ENCODE measurements at regions not wholly inside any gene's neighbourhood (a gene's known extent, or its start where the extent isn't known, plus 50 kb on each side); places are given as distances from the start of the nearest gene placed in this dataset.

GRCh38 chr20:61042506-61043385 lies 209.3 kb upstream of the CDH4 start:
- DNase-seq = no peak

DNA sequence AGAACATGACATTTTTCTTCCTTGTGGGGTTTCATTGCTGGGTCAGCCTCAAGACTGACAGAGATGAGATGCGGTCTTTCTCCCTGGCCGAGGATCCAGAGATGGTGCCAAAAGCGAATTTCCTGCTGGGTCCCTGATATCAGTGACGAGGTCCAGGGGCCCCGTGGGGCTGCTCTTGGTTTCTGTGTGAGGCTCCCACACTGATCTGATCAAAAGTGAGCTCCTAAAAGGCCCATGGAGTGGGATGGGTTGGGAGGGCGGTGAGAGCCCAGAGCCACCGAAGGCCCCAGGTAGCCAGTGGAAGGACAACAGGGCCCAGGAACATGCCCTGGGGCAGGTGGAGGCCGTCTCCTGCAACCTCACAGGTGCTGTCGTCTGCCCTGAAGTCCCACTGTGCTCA lies 208.4 kb upstream of the CDH4 start:
- no peak for DNase-seq

GRCh38 chr20:61044499-61044898 lies 207.6 kb upstream of the CDH4 start:
- no peak for DNase-seq

DNA sequence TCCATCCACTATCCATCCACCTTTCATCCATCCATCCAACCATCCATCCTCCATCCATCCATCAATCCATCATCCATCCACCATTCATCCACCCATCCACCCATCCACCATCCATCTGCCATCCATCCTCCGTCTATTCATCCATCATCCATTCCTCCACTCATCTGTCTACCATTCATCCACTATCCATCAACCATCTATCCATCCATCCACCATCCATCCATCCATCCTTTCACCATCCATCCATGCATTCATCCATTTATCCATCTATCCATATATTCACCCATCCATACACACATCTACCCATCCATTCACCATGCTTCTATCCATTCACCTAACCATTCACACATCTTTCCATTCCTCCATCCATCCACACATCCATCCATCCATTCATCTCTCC lies 207.0 kb upstream of the CDH4 start:
- no peak for DNase-seq

- no peak for DNase-seq
Measured at GRCh38 chr20:61045876-61046585, 206.0 kb upstream of the CDH4 start.

GRCh38 chr20:61046721-61047351 lies 205.2 kb upstream of the CDH4 start:
- DNase-seq = no peak

GRCh38 chr20:61047515-61047914 lies 204.5 kb upstream of the CDH4 start:
- DNase-seq = no peak

DNA sequence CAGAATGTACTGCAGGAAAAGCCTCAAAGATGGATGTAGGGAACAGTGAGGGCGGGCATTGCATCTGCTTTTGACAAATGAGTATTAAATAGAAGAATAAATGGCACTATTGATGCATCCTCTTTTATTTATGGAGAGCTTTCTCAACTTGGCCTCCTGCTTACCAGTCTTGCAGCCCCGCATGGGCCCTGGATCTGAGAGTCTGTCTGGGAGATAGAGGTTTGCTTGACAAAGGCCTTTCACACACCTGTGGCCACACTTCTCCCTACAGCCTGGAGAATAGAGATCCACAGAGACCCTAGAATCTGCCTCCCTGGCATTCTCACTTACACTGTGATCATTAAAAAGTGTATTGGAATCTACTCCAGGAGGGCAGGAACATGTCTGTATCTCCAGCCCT lies 203.8 kb upstream of the CDH4 start:
- DNase-seq = no peak

- DNase-seq = no peak
Measured at GRCh38 chr20:61049684-61050083, 202.4 kb upstream of the CDH4 start.

DNA sequence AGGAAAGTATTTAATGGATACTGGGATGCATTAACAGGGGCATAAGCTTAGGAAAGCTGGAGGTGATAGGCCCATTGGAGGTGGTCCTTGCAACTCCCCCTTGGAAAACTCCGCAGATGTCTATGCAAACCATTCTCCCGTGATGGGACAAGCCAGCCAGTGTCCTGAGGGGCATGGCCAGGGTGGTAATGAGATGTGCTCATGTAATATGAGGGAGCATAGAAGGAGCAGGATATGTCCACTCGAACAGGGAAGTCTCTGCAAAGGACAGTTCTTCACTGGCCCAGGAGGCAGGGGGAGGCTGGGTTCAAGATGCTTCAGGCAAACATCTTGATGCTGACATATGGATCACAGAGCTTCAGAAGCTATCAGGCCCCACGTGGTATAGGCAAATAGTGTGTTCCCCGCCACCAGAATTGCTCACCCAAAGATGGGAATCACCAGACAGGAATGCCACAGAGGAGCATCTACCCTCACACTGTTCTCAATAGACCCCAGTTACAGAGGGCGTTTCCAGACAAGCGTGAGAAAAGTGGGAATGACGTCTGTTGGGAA lies 201.6 kb upstream of the CDH4 start:
- DNase-seq = no peak

DNA sequence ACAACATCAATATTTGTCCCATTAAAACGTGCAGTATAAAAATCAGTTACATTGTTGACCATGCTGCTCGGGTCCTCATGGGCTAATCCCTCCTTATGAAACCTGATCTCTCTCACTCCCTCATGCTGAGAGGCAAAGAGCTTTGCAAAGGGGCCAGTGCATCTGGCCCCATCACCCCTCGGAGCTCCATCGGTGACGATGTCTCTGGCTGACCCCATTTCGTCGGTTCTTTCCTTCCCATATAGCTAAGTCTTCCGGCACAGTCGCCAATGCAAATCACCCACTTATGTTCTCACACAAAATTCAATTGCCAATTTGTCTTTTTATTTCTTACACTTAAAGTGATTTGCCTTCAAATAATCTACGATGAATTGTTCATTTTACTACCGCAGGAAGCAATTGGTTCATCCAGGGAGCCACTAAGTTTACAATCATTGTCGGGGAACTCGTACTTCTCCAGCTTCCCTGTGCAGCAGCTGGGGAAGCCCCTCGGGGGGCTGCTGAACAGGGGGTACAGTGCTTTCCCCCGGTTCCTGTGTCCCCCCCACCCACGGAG lies 199.8 kb upstream of the CDH4 start:
- DNase-seq = no peak

DNA sequence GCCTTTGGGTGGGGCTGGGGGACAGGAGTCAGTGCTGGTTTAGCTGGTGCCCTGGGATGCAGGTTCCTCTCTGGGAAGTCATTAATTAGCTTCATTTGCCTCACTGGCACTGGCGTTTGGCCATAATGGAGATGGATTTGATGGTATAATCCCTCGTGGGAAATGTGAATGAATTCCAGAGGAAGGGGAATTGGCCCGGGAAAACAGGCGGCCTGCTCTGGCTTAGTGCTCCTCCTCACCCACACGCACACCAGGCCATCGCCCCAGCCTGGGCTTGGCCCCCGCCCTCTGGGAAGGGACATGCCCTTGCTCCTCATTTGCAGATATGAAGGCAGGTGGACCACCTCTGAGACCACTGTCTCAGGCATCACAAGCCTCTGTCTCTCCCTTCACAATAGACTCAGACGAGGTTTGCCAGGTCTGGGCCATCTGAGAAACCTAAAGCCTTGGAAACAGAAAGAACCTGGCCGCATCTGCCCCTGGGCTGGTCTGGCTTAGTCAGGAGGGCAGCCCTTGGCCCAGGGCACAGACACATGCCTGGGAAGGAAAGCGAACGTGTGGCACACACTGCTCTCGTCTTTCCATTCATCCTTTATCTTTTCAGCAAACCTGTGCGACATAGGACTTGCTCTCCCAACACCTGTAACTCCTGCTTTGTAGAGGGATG lies 199.2 kb upstream of the CDH4 start:
- DNase-seq = no peak

DNA sequence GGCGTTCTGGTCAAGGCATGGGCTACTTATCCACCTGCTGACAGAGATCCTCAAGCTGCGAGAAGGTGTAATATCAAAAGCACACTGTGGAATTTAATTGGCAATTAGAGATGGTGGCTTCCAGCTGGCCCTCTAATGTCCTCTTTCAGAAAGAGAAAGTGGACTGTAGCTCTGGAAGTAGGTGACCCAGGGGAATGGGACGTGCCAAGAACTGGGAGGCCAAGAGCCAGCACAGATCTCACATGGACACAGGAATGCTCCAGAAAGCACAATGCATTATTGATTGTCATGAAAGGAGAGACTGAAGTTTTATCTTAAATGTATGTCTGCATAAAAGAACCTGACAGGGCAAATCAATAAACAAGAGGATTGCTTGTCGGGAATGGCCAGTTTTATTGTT lies 198.6 kb upstream of the CDH4 start:
- DNase-seq = no peak

GRCh38 chr20:61053889-61054288 lies 198.2 kb upstream of the CDH4 start:
- DNase-seq = no peak

DNA sequence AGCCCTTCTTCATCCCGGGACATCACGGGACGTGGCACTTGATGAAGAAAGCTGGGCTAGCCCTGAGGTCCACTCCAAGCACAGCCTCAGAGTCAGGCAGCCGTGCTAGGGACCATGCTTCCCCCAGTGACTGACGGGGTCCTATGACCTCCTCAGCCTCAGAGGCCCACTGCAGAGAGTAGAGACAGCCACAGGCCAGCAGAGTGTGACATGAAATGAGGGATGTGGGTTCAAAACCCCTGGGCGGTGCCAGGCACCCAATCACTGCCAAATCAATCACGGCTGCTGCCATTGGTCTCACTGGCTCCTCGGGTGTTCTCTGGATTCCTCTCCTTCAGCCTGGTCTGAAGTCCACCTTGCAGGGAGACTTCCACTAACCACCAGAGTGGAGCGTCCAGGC lies 197.7 kb upstream of the CDH4 start:
- no peak for DNase-seq

DNA sequence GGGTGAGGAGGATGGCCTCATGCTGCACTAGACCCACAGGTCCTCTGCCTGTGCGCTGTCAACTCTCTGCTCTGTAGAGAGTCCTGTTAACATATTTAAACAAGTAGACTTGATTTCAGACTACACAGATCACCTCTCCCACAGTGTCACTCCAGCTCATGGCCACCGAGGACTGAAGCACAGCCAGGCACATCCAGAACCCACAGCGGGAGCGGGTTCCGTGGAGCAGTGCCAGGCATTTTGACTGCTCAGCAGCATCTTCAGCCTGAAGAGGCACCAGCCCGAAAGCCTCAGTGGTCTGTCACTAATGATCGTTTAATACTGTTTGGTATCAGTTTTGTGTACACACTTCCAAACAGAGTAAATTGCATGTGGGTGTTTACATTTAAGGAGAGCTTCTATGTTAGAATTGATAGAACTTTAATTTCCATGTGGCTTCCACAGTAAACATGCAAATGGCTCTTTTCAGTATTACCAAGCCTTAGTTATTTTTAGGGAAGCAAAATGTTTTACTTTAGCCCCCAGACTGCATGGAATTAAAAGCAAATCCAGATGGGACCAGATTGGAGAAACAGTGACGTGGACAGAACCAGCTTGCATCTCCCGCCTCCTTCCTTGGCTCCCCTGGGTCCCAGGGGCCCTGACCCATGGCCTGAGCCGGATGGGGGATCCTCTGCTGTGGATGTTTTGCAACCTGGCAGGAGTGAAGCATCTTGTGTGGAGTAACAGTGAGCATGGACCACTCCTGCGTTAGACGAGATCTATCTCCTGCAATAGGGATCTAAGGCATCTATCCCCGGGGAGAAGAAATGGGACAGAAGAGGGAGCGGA lies 196.7 kb upstream of the CDH4 start:
- no peak for DNase-seq

DNA sequence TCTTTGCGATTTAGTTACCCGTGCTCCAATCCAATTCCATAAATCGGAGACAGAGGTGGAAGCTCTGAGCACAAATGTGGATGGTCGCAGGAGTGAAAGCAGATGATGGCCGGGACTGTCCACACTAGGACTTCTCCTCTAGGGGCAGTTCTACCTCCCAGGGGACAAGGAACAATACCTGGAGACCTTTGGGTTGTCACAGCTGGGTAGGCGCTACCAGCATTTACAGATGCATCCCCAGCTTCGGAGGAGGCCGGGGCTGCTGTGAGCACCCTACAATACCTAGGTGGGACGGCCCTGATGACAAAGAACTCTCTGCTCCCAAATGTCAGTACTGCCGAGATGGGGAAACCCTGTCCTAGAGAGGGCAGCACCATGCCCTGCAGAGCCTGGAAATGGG lies 195.9 kb upstream of the CDH4 start:
- no peak for DNase-seq

- DNase-seq = no peak
Measured at GRCh38 chr20:61056627-61057442, 195.2 kb upstream of the CDH4 start.

GRCh38 chr20:61057443-61058121 lies 194.5 kb upstream of the CDH4 start:
- no peak for DNase-seq

DNA sequence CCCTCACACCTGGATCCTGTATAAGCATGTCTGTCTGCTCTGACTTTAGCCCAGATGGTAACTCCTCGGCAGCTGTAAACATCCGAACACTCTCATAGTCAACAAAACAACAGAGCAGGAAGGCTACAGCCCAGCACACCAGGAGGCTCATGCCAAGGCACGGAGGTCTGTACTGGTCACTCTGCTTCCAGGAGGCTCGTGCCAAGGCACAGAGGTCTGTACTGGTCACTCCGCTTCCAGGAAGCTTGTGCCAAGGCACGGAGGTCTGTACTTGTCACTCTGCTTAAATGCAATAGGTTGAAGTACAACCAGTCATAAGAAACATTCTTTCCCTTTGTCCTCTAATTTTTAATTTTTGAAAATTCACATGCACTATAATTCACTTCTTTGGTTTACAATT lies 190.1 kb upstream of the CDH4 start:
- DNase-seq = no peak

Data from NCI-H446 (cell line).